ENCODE measurements at regions not wholly inside any gene's neighbourhood (a gene's known extent, or its start where the extent isn't known, plus 50 kb on each side); places are given as distances from the start of the nearest gene placed in this dataset.
A peak's percentile ranks its signal among the peaks of the same experiment; 100 is the strongest.

DNA sequence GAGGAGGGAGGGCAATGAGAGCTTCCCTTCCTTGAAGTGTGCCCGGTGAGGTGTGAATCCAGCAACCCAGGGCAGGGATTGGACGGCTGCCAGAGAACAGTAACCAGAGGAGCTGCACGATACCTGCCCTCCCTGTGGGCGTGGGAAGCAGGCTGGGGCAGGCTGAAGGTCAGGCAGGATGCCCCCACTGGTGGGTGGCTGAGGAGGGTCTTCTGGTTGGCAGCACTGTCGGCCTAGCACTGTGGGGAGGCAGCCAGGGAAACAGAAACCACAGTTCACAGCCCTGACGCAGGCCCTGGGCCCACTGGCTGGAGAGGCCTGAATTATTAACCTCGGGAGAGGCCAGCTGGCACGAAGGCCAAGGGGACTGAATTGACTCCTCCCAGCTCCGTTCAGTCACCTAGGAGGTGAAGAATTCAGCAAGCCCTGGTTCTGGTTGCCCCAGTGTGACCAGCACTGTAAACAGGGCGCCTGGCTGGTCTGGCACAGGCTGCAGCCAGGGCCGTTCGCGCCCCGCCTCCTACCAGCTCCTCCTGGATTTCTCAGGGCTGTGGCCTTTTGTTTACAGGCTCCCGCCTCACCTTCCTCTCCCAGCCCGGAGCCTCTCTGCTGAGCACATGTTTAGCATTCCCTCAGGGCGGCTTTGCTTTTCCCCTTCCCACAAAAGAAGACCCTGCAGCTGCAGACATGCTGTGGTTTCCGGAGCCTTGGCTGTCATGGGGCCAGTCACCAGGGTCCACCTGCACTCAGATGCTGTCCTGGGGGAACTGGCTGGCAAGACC is 97.8 kb downstream of the B3GNT2 start:
- H3K36me3 ChIP-seq (ENCODE audit: control insufficient read depth, insufficient read depth, low read length) = no peaks in the 10 kb centered on the region
- ChIA-PET POLR2A (no interaction called here), CTCF (interaction anchor here (0.7 kb wide), 1 partner anchor 93 kb away, joined by 4 read pairs; no protein-coding TSS in a partner anchor)
- peak; percentile 79 for ATAC-seq
- H3K4me1 ChIP-seq (ENCODE audit: control insufficient read depth, insufficient read depth, low read length) = no peaks in the 10 kb centered on the region; the same call in 1 of the 2 replicates
- no peak for DNase-seq (ENCODE audit: low read depth, low spot score)
- TF ChIP-seq SIN3A (IDR thresholded peaks at IDR 0.05; ENCODE audit: borderline replicate concordance, insufficient read depth, low read depth, low read length) (no peak), POLR2AphosphoS5 (IDR thresholded peaks at IDR 0.05; ENCODE audit: low read depth, low read length) (no peak), REST (IDR thresholded peaks at IDR 0.05; ENCODE audit: insufficient read depth in 1 of 2, low read depth in 2 of 2, low read length in 1 of 2) (no peak)
- BruUV-seq (replicated peaks) = no TSS peak
- no peaks in the 10 kb centered on the region for H3K27me3 ChIP-seq (ENCODE audit: control insufficient read depth, insufficient read depth, low read length)
- intact Hi-C loops (cut with micrococcal nuclease; ENCODE audit: unreplicated experiment) = no loop called here
- in situ Hi-C loops (cut with HindIII; ENCODE audit: low pct_unique_long_range_greater_than_20kb, low sequenced_read_pairs) = no loop called here
- H3K4me3 ChIP-seq (ENCODE audit: low read depth in 2 of 2, low read length in 2 of 2) = no peak overlapping the region
- H3K27ac ChIP-seq (ENCODE audit: low read length) = no peak overlapping the region
- H3K9me3 ChIP-seq (ENCODE audit: control insufficient read depth, insufficient read depth, low read depth, low read length) = no peaks in the 10 kb centered on the region

- intact Hi-C loops (cut with micrococcal nuclease; ENCODE audit: unreplicated experiment) (no loop called here), in situ Hi-C loops (cut with HindIII; ENCODE audit: low pct_unique_long_range_greater_than_20kb, low sequenced_read_pairs) (no loop called here)
- no peaks in the 10 kb centered on the region for H3K27me3 ChIP-seq (ENCODE audit: control insufficient read depth, insufficient read depth, low read length)
- ATAC-seq (no peak; the same call in 1 of the 2 replicates), DNase-seq (ENCODE audit: low read depth, low spot score) (no peak)
- H3K27ac ChIP-seq (ENCODE audit: low read length) = no peak overlapping the region
- TF ChIP-seq SIN3A (IDR thresholded peaks at IDR 0.05; ENCODE audit: borderline replicate concordance, insufficient read depth, low read depth, low read length) = no peak
- no peak for TF ChIP-seq POLR2AphosphoS5 (IDR thresholded peaks at IDR 0.05; ENCODE audit: low read depth, low read length)
- TF ChIP-seq TCF7L2 (IDR thresholded peaks at IDR 0.05; ENCODE audit: low read depth, low read length) = no peak
- TF ChIP-seq CTCF (IDR thresholded peaks at IDR 0.05) = no peak
- TF ChIP-seq REST (IDR thresholded peaks at IDR 0.05; ENCODE audit: insufficient read depth in 1 of 2, low read depth in 2 of 2, low read length in 1 of 2) = no peak
- H3K9me3 ChIP-seq (ENCODE audit: control insufficient read depth, insufficient read depth, low read depth, low read length) = no peaks in the 10 kb centered on the region
- CTCF ChIA-PET = interaction anchor here (0.7 kb wide), 1 partner anchor 92 kb away, joined by 4 read pairs; no protein-coding TSS in a partner anchor
- BruUV-seq (replicated peaks) = no TSS peak
- no peak overlapping the region for H3K4me3 ChIP-seq (ENCODE audit: low read depth in 2 of 2, low read length in 2 of 2)
- POLR2A ChIA-PET = no interaction called here
- H3K4me1 ChIP-seq (ENCODE audit: control insufficient read depth, insufficient read depth, low read length) = no peaks in the 10 kb centered on the region; the same call in 1 of the 2 replicates
- no peaks in the 10 kb centered on the region for H3K36me3 ChIP-seq (ENCODE audit: control insufficient read depth, insufficient read depth, low read length)
Observed at GRCh38 chr2:62293151-62293489, 97.2 kb downstream of the B3GNT2 start.

All from Panc1 (cell line).